Caco-2 (cell line): ENCODE measurements at regions not wholly inside any gene's neighbourhood (a gene's known extent, or its start where the extent isn't known, plus 50 kb on each side); places are given as distances from the start of the nearest gene placed in this dataset.
"Not testable (repeated sequence)": the region's sequence is repeated elsewhere in the genome, so short reads cannot be mapped to it uniquely, and the experiment has no call there.

ENCODE experiments used
- BruUV-seq: library from RNA; stranded (reverse); fragments of 400-500 nt; replicated peaks from 2 replicates; lab custom pipeline; 2021; lab: Mats Ljungman, UMichigan
- CTCF ChIA-PET: fragments of 300-600 bp; sonication (Branson Sonifier 250); formaldehyde crosslinking; loops from one replicate; lab custom pipeline; 2022; ENCODE audit warnings: antibody characterized with exemption; lab: Charles Lee
- POLR2A ChIA-PET: fragments of 300-600 bp; sonication (Branson Sonifier 250); formaldehyde crosslinking; loops from one replicate; lab custom pipeline; 2022; ENCODE audit warnings: antibody characterized with exemption; lab: Charles Lee
- DNase-seq, 2 experiments: peaks; one replicate each; pipeline versions ENCODE4 v3.0.0 to v3.0.0-alpha.2; 2020 to 2022
- H3K27me3 ChIP-seq: replicated peaks from 2 replicates; pipeline ENCODE4 v1.6.0; 2011; ENCODE audit warnings: low read length; ENCODE audit not compliant: control insufficient read depth, insufficient read depth
- H3K36me3 ChIP-seq: 2 replicates; pipeline ENCODE4 v1.5.1; 2011; ENCODE audit warnings: low read length; ENCODE audit not compliant: control insufficient read depth, insufficient read depth
- H3K4me1 ChIP-seq: fragments of 250-450 bp; sonication (Bioruptor Pico); 2 replicates; pipeline ENCODE4 v1.5.1; 2020; ENCODE audit warnings: mild to moderate bottlenecking
- H3K4me3 ChIP-seq: 2 replicates; pipeline ENCODE4 v1.5.1; 2011; ENCODE audit warnings: low read depth, mild to moderate bottlenecking, control low read depth, low read length
- H3K9me3 ChIP-seq: fragments of 250-450 bp; sonication (Bioruptor Pico); 2 replicates; pipeline ENCODE4 v1.5.1; 2020; ENCODE audit warnings: mild to moderate bottlenecking, moderate library complexity
- H3K27ac Mint-ChIP-seq: one replicate; pipeline ENCODE4 v1.8.0; 2022; ENCODE audit warnings: mixed read lengths; ENCODE audit not compliant: unreplicated experiment
- H3K27me3 Mint-ChIP-seq: one replicate; pipeline ENCODE4 v1.8.0; 2022; ENCODE audit warnings: mixed read lengths; ENCODE audit not compliant: insufficient read depth, unreplicated experiment
- H3K36me3 Mint-ChIP-seq: one replicate; pipeline ENCODE4 v1.8.0; 2022; ENCODE audit warnings: mild to moderate bottlenecking, mixed read lengths; ENCODE audit not compliant: insufficient read depth, unreplicated experiment
- H3K4me1 Mint-ChIP-seq: one replicate; pipeline ENCODE4 v1.8.0; 2022; ENCODE audit warnings: low read depth, mixed read lengths; ENCODE audit not compliant: unreplicated experiment
- H3K4me3 Mint-ChIP-seq: one replicate; pipeline ENCODE4 v1.8.0; 2022; ENCODE audit warnings: mild to moderate bottlenecking, moderate library complexity, mixed read lengths; ENCODE audit not compliant: unreplicated experiment
- H3K9me3 Mint-ChIP-seq: one replicate; pipeline ENCODE4 v1.8.0; 2022; ENCODE audit warnings: mixed read lengths; ENCODE audit not compliant: unreplicated experiment
- intact Hi-C: fragments of 100-400 bp; cut with micrococcal nuclease; formaldehyde crosslinking; loops from one replicate; pipeline ENCODE4 v1.10.0; 2022; ENCODE audit not compliant: unreplicated experiment
- TF ChIP-seq, protein P1 (sequence below), 2 experiments: fragments of 200-600 bp in 1 of 2; IDR thresholded peaks; 1 replicate in 1 of 2; 2 replicates in 1 of 2; pipeline versions ENCODE4 v1.5.1 to v1.8.0; 2011 to 2022; ENCODE audit warnings: antibody characterized with exemption in 1 of 2, control low read depth in 1 of 2, inconsistent platforms in 1 of 2, low read depth in 1 of 2, low read length in 1 of 2, mild to moderate bottlenecking in 1 of 2, moderate library complexity in 1 of 2; ENCODE audit not compliant: insufficient read depth in 1 of 2, severe bottlenecking in 1 of 2, unreplicated experiment in 1 of 2

DNA sequence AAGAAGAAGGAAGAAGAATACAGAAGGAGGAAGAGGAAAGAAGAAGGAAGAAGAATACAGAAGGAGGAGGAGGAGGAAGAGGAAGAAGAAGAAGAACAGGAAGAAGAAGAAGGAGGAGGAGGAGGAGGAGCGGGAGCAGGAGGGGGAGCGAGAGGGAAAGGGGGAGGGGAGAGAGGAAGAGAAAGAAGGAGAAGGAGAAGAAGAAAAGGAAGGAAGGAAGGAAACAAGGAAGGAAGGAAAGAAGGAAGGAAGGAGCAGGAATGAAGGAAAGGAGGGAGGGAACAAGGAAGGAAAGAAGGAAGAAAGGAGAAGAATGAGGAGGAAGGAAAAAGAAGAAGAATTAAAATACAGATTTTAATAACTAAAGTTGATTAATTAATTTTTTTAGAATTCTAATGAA, 82.5 kb upstream of the PTPN13 start:
- Histone ChIP-seq H3K4me3 (no peak overlapping the region), H3K27me3 (no peaks in the 10 kb centered on the region), H3K9me3 (no peaks in the 10 kb centered on the region), H3K4me1 (no peaks in the 10 kb centered on the region), H3K36me3 (no peaks in the 10 kb centered on the region)
- no TSS peak for BruUV-seq
- no peak for DNase-seq
- peaks cover 5% of the 10 kb centered on the region for H3K27me3 Mint-ChIP-seq
- TF ChIP-seq, protein P1, sequence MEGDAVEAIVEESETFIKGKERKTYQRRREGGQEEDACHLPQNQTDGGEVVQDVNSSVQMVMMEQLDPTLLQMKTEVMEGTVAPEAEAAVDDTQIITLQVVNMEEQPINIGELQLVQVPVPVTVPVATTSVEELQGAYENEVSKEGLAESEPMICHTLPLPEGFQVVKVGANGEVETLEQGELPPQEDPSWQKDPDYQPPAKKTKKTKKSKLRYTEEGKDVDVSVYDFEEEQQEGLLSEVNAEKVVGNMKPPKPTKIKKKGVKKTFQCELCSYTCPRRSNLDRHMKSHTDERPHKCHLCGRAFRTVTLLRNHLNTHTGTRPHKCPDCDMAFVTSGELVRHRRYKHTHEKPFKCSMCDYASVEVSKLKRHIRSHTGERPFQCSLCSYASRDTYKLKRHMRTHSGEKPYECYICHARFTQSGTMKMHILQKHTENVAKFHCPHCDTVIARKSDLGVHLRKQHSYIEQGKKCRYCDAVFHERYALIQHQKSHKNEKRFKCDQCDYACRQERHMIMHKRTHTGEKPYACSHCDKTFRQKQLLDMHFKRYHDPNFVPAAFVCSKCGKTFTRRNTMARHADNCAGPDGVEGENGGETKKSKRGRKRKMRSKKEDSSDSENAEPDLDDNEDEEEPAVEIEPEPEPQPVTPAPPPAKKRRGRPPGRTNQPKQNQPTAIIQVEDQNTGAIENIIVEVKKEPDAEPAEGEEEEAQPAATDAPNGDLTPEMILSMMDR (IDR thresholded peaks at IDR 0.05; ENCODE audit: insufficient read depth in 1 of 2, low read depth in 1 of 2, low read length in 1 of 2, severe bottlenecking in 1 of 2, unreplicated experiment in 1 of 2): no peak
- no peak overlapping the region for H3K27ac Mint-ChIP-seq
- ChIA-PET POLR2A (no interaction called here), CTCF (no interaction called here)
- no peaks in the 10 kb centered on the region for H3K9me3 Mint-ChIP-seq
- no peak overlapping the region for H3K4me3 Mint-ChIP-seq
- H3K4me1 Mint-ChIP-seq: no peaks in the 10 kb centered on the region
- no peaks in the 10 kb centered on the region for H3K36me3 Mint-ChIP-seq
- intact Hi-C loops: no loop called here

DNA sequence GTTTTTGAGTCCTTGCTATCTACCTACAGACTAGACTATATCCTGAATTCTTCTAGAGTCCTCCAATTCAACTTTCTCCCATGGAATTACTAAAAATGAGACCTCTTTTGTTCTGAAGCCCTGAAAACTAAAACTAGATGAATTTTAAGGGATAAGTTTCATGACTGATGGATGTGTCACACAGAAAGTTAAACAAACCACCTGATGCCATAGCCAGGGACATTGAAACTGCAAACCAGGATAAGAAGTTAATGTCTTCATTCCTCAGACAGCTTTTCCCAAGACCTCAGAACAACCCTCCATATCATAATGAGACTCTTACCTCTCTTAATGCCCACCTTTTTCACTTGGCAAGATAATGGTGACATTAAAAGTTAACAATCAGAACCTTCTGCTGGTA, 81.5 kb upstream of the PTPN13 start:
- Mint-ChIP-seq H3K27ac (no peak overlapping the region), H3K4me1 (no peaks in the 10 kb centered on the region), H3K4me3 (no peak overlapping the region), H3K9me3 (no peaks in the 10 kb centered on the region), H3K36me3 (no peaks in the 10 kb centered on the region), H3K27me3 (peaks cover 5% of the 10 kb centered on the region)
- ChIA-PET CTCF (no interaction called here), POLR2A (no interaction called here)
- Histone ChIP-seq H3K36me3 (no peaks in the 10 kb centered on the region), H3K27me3 (no peaks in the 10 kb centered on the region), H3K9me3 (no peaks in the 10 kb centered on the region), H3K4me1 (no peaks in the 10 kb centered on the region), H3K4me3 (no peak overlapping the region)
- TF ChIP-seq, protein P1 (IDR thresholded peaks at IDR 0.05; ENCODE audit: insufficient read depth in 1 of 2, low read depth in 1 of 2, low read length in 1 of 2, severe bottlenecking in 1 of 2, unreplicated experiment in 1 of 2): no peak
- no TSS peak for BruUV-seq
- intact Hi-C loops: no loop called here
- no peak for DNase-seq

DNA sequence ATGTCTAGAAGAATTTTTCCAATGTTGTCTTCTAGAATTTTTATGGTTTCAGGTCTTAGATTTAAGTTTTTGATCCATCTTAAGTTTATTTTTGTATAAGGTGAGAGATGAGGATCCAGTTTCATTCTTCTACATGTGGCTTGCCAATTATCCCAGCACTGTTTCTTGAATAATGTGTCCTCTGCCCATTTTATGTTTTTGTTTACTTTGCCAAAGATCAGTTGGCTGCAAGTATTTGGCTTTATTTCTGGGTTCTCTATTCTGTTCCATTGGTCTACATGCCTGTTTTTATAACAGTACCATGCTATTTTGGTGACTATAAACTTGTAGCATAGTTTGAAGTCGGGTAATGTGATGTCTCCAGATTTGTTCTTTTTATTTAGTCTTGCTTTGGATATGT, 78.2 kb upstream of the PTPN13 start:
- CTCF ChIA-PET, H3K4me3 Mint-ChIP-seq, H3K27ac Mint-ChIP-seq, H3K4me3 ChIP-seq, intact Hi-C loops, DNase-seq, H3K4me1 ChIP-seq, H3K4me1 Mint-ChIP-seq, H3K27me3 ChIP-seq, H3K36me3 ChIP-seq, POLR2A ChIA-PET, BruUV-seq, H3K36me3 Mint-ChIP-seq, H3K27me3 Mint-ChIP-seq: not testable (repeated sequence)
- H3K9me3 ChIP-seq: peaks cover 15% of the 10 kb centered on the region
- peaks cover 23% of the 10 kb centered on the region for H3K9me3 Mint-ChIP-seq
